ENCODE measurements at regions not wholly inside any gene's neighbourhood (a gene's known extent, or its start where the extent isn't known, plus 50 kb on each side); places are given as distances from the start of the nearest gene placed in this dataset.

- ChIA-PET POLR2A (no interaction called here), CTCF (no interaction called here)
These were observed 185.4 kb upstream of the GRIK2 start for GRCh38 chr6:101208152-101208551.

DNA sequence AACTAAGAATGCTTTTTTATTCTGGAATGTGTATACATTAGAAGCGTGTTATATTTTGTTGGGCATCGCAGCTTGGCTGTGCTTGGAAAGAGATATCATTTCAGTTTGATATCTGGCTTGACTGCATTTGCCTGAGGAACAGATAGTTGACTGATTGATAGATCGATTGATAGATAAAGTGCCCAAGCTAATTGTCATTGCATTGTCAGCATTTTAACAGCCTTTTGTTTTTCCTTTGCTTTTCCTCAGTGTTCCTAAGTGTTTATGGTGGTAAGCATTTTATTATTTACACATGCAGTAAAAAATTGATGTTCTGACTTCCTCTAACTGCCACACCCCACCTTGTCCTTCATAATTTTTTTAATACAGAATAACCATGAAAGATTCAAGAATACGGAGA, 180.9 kb upstream of the GRIK2 start:
- DNase-seq (no peak), ATAC-seq (ENCODE audit: low read depth) (no peak)
- ChIA-PET POLR2A (no interaction called here), CTCF (no interaction called here)
- Histone ChIP-seq H3K27me3 (replicated peaks in 1 of 4; ENCODE audit: control extremely low read depth in 1 of 4, control insufficient read depth in 3 of 4, insufficient read depth in 4 of 4, low read length in 3 of 4) (no peaks in the 10 kb centered on the region), H2AFZ (ENCODE audit: insufficient read depth, low read depth, low read length, poor library complexity, severe bottlenecking) (no peak overlapping the region), H3K4me2 (replicated peaks; ENCODE audit: low read depth, low read length, poor library complexity, severe bottlenecking) (no peak overlapping the region), H4K20me1 (ENCODE audit: control insufficient read depth, insufficient read depth, low read length, poor library complexity, severe bottlenecking) (no peaks in the 10 kb centered on the region), H3K4me1 (ENCODE audit: control insufficient read depth in 2 of 2, insufficient read depth in 2 of 2, low read length in 2 of 2) (no peaks in the 10 kb centered on the region), H3K4me3 (ENCODE audit: control extremely low read depth in 1 of 5, extremely low read depth in 1 of 5, insufficient read depth in 1 of 5, low read depth in 2 of 5, low read length in 4 of 5) (no peak overlapping the region), H3K9ac (ENCODE audit: low read length) (no peak overlapping the region), H3K27ac (ENCODE audit: low read length in 2 of 2) (no peak overlapping the region), H3K36me3 (replicated peaks in 1 of 2; ENCODE audit: control extremely low read depth in 1 of 2, control insufficient read depth in 1 of 2, extremely low read depth in 1 of 2, insufficient read depth in 2 of 2, low read length in 1 of 2) (no peaks in the 10 kb centered on the region), H3K9me3 (ENCODE audit: control extremely low read depth in 1 of 3, control insufficient read depth in 2 of 3, insufficient read depth in 1 of 3, low read length in 2 of 3) (no peaks in the 10 kb centered on the region), H3K79me2 (ENCODE audit: control insufficient read depth, insufficient read depth, low read length) (no peaks in the 10 kb centered on the region)
- H3K27me3 Mint-ChIP-seq, result no peaks in the 10 kb centered on the region
- TF ChIP-seq CTCF (IDR thresholded peaks at IDR 0.05) (no peak), EZH2 (IDR thresholded peaks at IDR 0.05; ENCODE audit: borderline replicate concordance, insufficient read depth, low read depth, low read length, poor library complexity, severe bottlenecking) (no peak)
- no peaks in the 10 kb centered on the region for H3K4me1 Mint-ChIP-seq
- WGBS (ENCODE audit: insufficient coverage), result 100% methylated on average over 2 of the region's 4 CpGs
- intact Hi-C loops (cut with micrococcal nuclease), result no loop called here
- H3K4me3 Mint-ChIP-seq, result no peak overlapping the region
- no peak overlapping the region for H3K27ac Mint-ChIP-seq
- peaks cover 2% of the 10 kb centered on the region for H3K9me3 Mint-ChIP-seq (ENCODE audit: insufficient read depth)

More at GRCh38 chr6:101208152-101208551, 185.4 kb upstream of the GRIK2 start:
- DNase-seq, result no peak
- no peaks in the 10 kb centered on the region for H3K9me3 Mint-ChIP-seq (ENCODE audit: insufficient read depth)
- no peaks in the 10 kb centered on the region for H3K36me3 ChIP-seq (replicated peaks in 1 of 2; ENCODE audit: control extremely low read depth in 1 of 2, control insufficient read depth in 1 of 2, extremely low read depth in 1 of 2, insufficient read depth in 2 of 2, low read length in 1 of 2)
- no peaks in the 10 kb centered on the region for H3K4me1 Mint-ChIP-seq
- H2AFZ ChIP-seq (ENCODE audit: insufficient read depth, low read depth, low read length, poor library complexity, severe bottlenecking), result no peak overlapping the region
- no peak overlapping the region for H3K27ac ChIP-seq (ENCODE audit: low read length in 2 of 2)
- no peaks in the 10 kb centered on the region for H3K4me1 ChIP-seq (ENCODE audit: control insufficient read depth in 2 of 2, insufficient read depth in 2 of 2, low read length in 2 of 2)
- intact Hi-C loops (cut with micrococcal nuclease), result no loop called here
- no peaks in the 10 kb centered on the region for H3K9me3 ChIP-seq (ENCODE audit: control extremely low read depth in 1 of 3, control insufficient read depth in 2 of 3, insufficient read depth in 1 of 3, low read length in 2 of 3)
- no CpG with 5 or more reads among the region's 4 CpGs for WGBS (ENCODE audit: insufficient coverage)
- no peaks in the 10 kb centered on the region for H4K20me1 ChIP-seq (ENCODE audit: control insufficient read depth, insufficient read depth, low read length, poor library complexity, severe bottlenecking)
- TF ChIP-seq EZH2 (IDR thresholded peaks at IDR 0.05; ENCODE audit: borderline replicate concordance, insufficient read depth, low read depth, low read length, poor library complexity, severe bottlenecking), result no peak
- no peak for TF ChIP-seq CTCF (IDR thresholded peaks at IDR 0.05)
- no peak overlapping the region for H3K27ac Mint-ChIP-seq
- H3K27me3 Mint-ChIP-seq, result no peaks in the 10 kb centered on the region
- no peak for ATAC-seq (ENCODE audit: low read depth)
- H3K9ac ChIP-seq (ENCODE audit: low read length), result no peak overlapping the region
- no peaks in the 10 kb centered on the region for H3K79me2 ChIP-seq (ENCODE audit: control insufficient read depth, insufficient read depth, low read length)
- no peak overlapping the region for H3K4me3 ChIP-seq (ENCODE audit: control extremely low read depth in 1 of 5, extremely low read depth in 1 of 5, insufficient read depth in 1 of 5, low read depth in 2 of 5, low read length in 4 of 5)
- H3K4me2 ChIP-seq (replicated peaks; ENCODE audit: low read depth, low read length, poor library complexity, severe bottlenecking), result no peak overlapping the region
- H3K4me3 Mint-ChIP-seq, result no peak overlapping the region
- H3K27me3 ChIP-seq (replicated peaks in 1 of 4; ENCODE audit: control extremely low read depth in 1 of 4, control insufficient read depth in 3 of 4, insufficient read depth in 4 of 4, low read length in 3 of 4), result no peaks in the 10 kb centered on the region

All from B cell (primary cell).